SHP77 treated with DMSO at 0.1 percent for 48 hours (cell line): ENCODE measurements at regions not wholly inside any gene's neighbourhood (a gene's known extent, or its start where the extent isn't known, plus 50 kb on each side); places are given as distances from the start of the nearest gene placed in this dataset.

Experiments used
- DNase-seq: peaks from one replicate; lab custom pipeline; 2025; lab: John Stamatoyannopoulos, UW

GRCh38 chr9:88734527-88734926 is 199.5 kb downstream of the NXNL2 start:
- DNase-seq = no peak

GRCh38 chr9:88736136-88736637 is 201.2 kb downstream of the NXNL2 start:
- no peak for DNase-seq

- DNase-seq = no peak
These were observed 202.1 kb downstream of the NXNL2 start for GRCh38 chr9:88737031-88737430.

GRCh38 chr9:88737876-88738275 is 202.9 kb downstream of the NXNL2 start:
- no peak for DNase-seq

GRCh38 chr9:88738709-88739108 is 203.7 kb downstream of the NXNL2 start:
- DNase-seq = no peak

- no peak for DNase-seq
These were observed 204.4 kb downstream of the NXNL2 start for GRCh38 chr9:88739373-88739772.

- no peak for DNase-seq
These were observed 205.9 kb downstream of the NXNL2 start for GRCh38 chr9:88740844-88741243.

- no peak for DNase-seq
These were observed 206.4 kb downstream of the NXNL2 start for GRCh38 chr9:88741335-88741734.

- DNase-seq = no peak
These were observed 207.5 kb downstream of the NXNL2 start for GRCh38 chr9:88742483-88742882.

- DNase-seq = no peak
These were observed 207.9 kb downstream of the NXNL2 start for GRCh38 chr9:88742905-88743304.

GRCh38 chr9:88745276-88746001 is 210.5 kb downstream of the NXNL2 start:
- no peak for DNase-seq

GRCh38 chr9:88746029-88746742 is 211.2 kb downstream of the NXNL2 start:
- no peak for DNase-seq

- DNase-seq = no peak
These were observed 211.9 kb downstream of the NXNL2 start for GRCh38 chr9:88746743-88747398.

GRCh38 chr9:88747768-88748167 is 212.8 kb downstream of the NXNL2 start:
- no peak for DNase-seq

- no peak for DNase-seq
These were observed 213.7 kb downstream of the NXNL2 start for GRCh38 chr9:88748566-88749261.

- DNase-seq = no peak
These were observed 214.4 kb downstream of the NXNL2 start for GRCh38 chr9:88749420-88749819.

GRCh38 chr9:88750832-88751360 is 215.9 kb downstream of the NXNL2 start:
- no peak for DNase-seq

GRCh38 chr9:88751781-88752180 is 216.8 kb downstream of the NXNL2 start:
- no peak for DNase-seq

GRCh38 chr9:88753691-88754367 is 218.9 kb downstream of the NXNL2 start:
- no peak for DNase-seq

GRCh38 chr9:88754452-88754851 is 219.5 kb downstream of the NXNL2 start:
- DNase-seq = no peak

- no peak for DNase-seq
These were observed 219.9 kb downstream of the NXNL2 start for GRCh38 chr9:88754886-88755285.
